ENCODE measurements at regions not wholly inside any gene's neighbourhood (a gene's known extent, or its start where the extent isn't known, plus 50 kb on each side); places are given as distances from the start of the nearest gene placed in this dataset.

GRCh38 chr6:134758621-134759020, 191.3 kb downstream of the ALDH8A1 start:
- Histone ChIP-seq H3K4me1 (ENCODE audit: control insufficient read depth in 1 of 2, insufficient read depth in 2 of 2, low read length in 2 of 2) (peaks cover 0 to 10% of the 10 kb centered on the region in 2 experiments), H4K8ac (ENCODE audit: low read depth, low read length) (no peak overlapping the region), H3K27ac (ENCODE audit: low read depth, low read length) (no peak overlapping the region), H2BK5ac (ENCODE audit: low read depth, low read length, poor library complexity) (no peak overlapping the region), H4K91ac (ENCODE audit: low read depth, low read length) (no peak overlapping the region), H3K18ac (ENCODE audit: low read length) (no peak overlapping the region), H2BK120ac (ENCODE audit: insufficient read depth, low read length, poor library complexity) (no peak overlapping the region), H3K79me2 (ENCODE audit: control insufficient read depth, insufficient read depth, low read length, poor library complexity) (no peaks in the 10 kb centered on the region), H4K12ac (ENCODE audit: low read depth, low read length) (no peak overlapping the region), H2AK5ac (ENCODE audit: low read length) (no peak overlapping the region), H2BK12ac (ENCODE audit: low read length) (no peak overlapping the region), H3K23ac (ENCODE audit: low read length) (no peak overlapping the region), H3K9ac (ENCODE audit: low read length) (no peak overlapping the region), H3K36me3 (ENCODE audit: control insufficient read depth in 1 of 2, insufficient read depth in 2 of 2, low read length in 2 of 2) (no peaks in the 10 kb centered on the region), H3K4me3 (ENCODE audit: low read depth, low read length) (no peak overlapping the region), H3K79me1 (ENCODE audit: low read length) (no peaks in the 10 kb centered on the region), H2AFZ (ENCODE audit: insufficient read depth, low read length, poor library complexity) (no peak overlapping the region), H3K4me2 (ENCODE audit: low read length) (no peak overlapping the region), H3K14ac (ENCODE audit: low read length) (no peak overlapping the region), H3K4ac (ENCODE audit: low read depth, low read length) (no peak overlapping the region), H3K9me3 (ENCODE audit: insufficient read depth, low read depth, low read length) (no peaks in the 10 kb centered on the region), H3K27me3 (ENCODE audit: insufficient read depth, low read length) (no peaks in the 10 kb centered on the region)
- WGBS (ENCODE audit: extremely low coverage, insufficient coverage, insufficient read length), result no CpG with 5 or more reads among the region's 4 CpGs
- DNase-seq, result no peak

GRCh38 chr6:134757911-134758361, 192.0 kb downstream of the ALDH8A1 start:
- no peak overlapping the region for H3K18ac ChIP-seq (ENCODE audit: low read length)
- H3K14ac ChIP-seq (ENCODE audit: low read length), result no peak overlapping the region
- H3K79me2 ChIP-seq (ENCODE audit: control insufficient read depth, insufficient read depth, low read length, poor library complexity), result no peaks in the 10 kb centered on the region
- no peak overlapping the region for H4K12ac ChIP-seq (ENCODE audit: low read depth, low read length)
- DNase-seq, result peak in 1 of 2 donors; percentile 52
- H3K4ac ChIP-seq (ENCODE audit: low read depth, low read length), result no peak overlapping the region
- no peak overlapping the region for H4K91ac ChIP-seq (ENCODE audit: low read depth, low read length)
- H3K27ac ChIP-seq (ENCODE audit: low read depth, low read length), result no peak overlapping the region
- WGBS (ENCODE audit: extremely low coverage, insufficient coverage, insufficient read length), result no CpG with 5 or more reads among the region's 1 CpG
- H2BK120ac ChIP-seq (ENCODE audit: insufficient read depth, low read length, poor library complexity), result no peak overlapping the region
- peaks cover 0 to 10% of the 10 kb centered on the region in 2 experiments for H3K4me1 ChIP-seq (ENCODE audit: control insufficient read depth in 1 of 2, insufficient read depth in 2 of 2, low read length in 2 of 2)
- no peak overlapping the region for H2AFZ ChIP-seq (ENCODE audit: insufficient read depth, low read length, poor library complexity)
- no peak overlapping the region for H4K8ac ChIP-seq (ENCODE audit: low read depth, low read length)
- H2BK5ac ChIP-seq (ENCODE audit: low read depth, low read length, poor library complexity), result no peak overlapping the region
- no peaks in the 10 kb centered on the region for H3K36me3 ChIP-seq (ENCODE audit: control insufficient read depth in 1 of 2, insufficient read depth in 2 of 2, low read length in 2 of 2)
- no peak overlapping the region for H2AK5ac ChIP-seq (ENCODE audit: low read length)
- H2BK12ac ChIP-seq (ENCODE audit: low read length), result no peak overlapping the region
- no peak overlapping the region for H3K4me3 ChIP-seq (ENCODE audit: low read depth, low read length)
- H3K9me3 ChIP-seq (ENCODE audit: insufficient read depth, low read depth, low read length), result no peaks in the 10 kb centered on the region
- no peaks in the 10 kb centered on the region for H3K79me1 ChIP-seq (ENCODE audit: low read length)
- no peak overlapping the region for H3K4me2 ChIP-seq (ENCODE audit: low read length)
- H3K9ac ChIP-seq (ENCODE audit: low read length), result no peak overlapping the region
- H3K27me3 ChIP-seq (ENCODE audit: insufficient read depth, low read length), result no peaks in the 10 kb centered on the region
- H3K23ac ChIP-seq (ENCODE audit: low read length), result no peak overlapping the region

DNA sequence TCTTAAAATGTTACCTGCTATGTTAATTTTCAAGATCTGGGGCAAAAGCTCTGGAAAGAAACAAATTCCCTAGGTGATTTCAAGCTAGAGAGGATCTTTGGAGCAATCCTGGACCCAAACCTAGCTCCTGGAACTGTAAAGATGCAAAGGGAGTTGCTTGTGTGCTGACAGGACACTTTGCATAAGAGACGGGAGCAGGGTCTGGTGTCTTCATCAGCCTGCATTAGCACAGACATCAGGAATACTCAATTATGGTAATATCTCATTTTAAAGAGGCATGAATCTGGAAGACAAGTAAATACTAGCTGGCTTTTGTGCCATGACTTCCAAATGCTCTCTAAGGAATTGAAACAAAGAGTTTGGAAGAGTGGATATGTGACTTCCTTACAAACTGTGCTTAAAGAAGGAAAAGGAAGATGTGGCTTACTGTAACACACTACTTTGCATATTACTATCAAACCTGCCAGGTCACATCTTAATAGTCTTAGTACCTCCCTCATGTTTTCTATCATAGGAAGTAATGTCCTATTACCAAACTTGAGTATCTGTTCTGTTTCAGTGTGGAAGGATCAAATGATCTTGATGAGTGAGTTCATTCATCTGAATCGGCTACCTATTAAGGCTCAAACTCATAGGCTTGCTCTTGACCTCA, 193.4 kb downstream of the ALDH8A1 start:
- no peak overlapping the region for H3K4me2 ChIP-seq (ENCODE audit: low read length)
- no peak overlapping the region for H3K27ac ChIP-seq (ENCODE audit: low read depth, low read length)
- H3K23ac ChIP-seq (ENCODE audit: low read length), result no peak overlapping the region
- no peak overlapping the region for H2BK120ac ChIP-seq (ENCODE audit: insufficient read depth, low read length, poor library complexity)
- no peak for DNase-seq
- peaks cover 0 to 10% of the 10 kb centered on the region in 2 experiments for H3K4me1 ChIP-seq (ENCODE audit: control insufficient read depth in 1 of 2, insufficient read depth in 2 of 2, low read length in 2 of 2)
- H4K8ac ChIP-seq (ENCODE audit: low read depth, low read length), result no peak overlapping the region
- H4K12ac ChIP-seq (ENCODE audit: low read depth, low read length), result no peak overlapping the region
- WGBS (ENCODE audit: extremely low coverage, insufficient coverage, insufficient read length), result no CpG with 5 or more reads among the region's 2 CpGs
- no peak overlapping the region for H4K91ac ChIP-seq (ENCODE audit: low read depth, low read length)
- no peak overlapping the region for H3K14ac ChIP-seq (ENCODE audit: low read length)
- no peak overlapping the region for H3K18ac ChIP-seq (ENCODE audit: low read length)
- no peaks in the 10 kb centered on the region for H3K79me2 ChIP-seq (ENCODE audit: control insufficient read depth, insufficient read depth, low read length, poor library complexity)
- H3K9ac ChIP-seq (ENCODE audit: low read length), result no peak overlapping the region
- H2BK5ac ChIP-seq (ENCODE audit: low read depth, low read length, poor library complexity), result no peak overlapping the region
- H3K36me3 ChIP-seq (ENCODE audit: control insufficient read depth in 1 of 2, insufficient read depth in 2 of 2, low read length in 2 of 2), result no peaks in the 10 kb centered on the region
- no peaks in the 10 kb centered on the region for H3K27me3 ChIP-seq (ENCODE audit: insufficient read depth, low read length)
- no peak overlapping the region for H3K4ac ChIP-seq (ENCODE audit: low read depth, low read length)
- H3K79me1 ChIP-seq (ENCODE audit: low read length), result no peaks in the 10 kb centered on the region
- no peak overlapping the region for H3K4me3 ChIP-seq (ENCODE audit: low read depth, low read length)
- no peak overlapping the region for H2AFZ ChIP-seq (ENCODE audit: insufficient read depth, low read length, poor library complexity)
- H2BK12ac ChIP-seq (ENCODE audit: low read length), result no peak overlapping the region
- H3K9me3 ChIP-seq (ENCODE audit: insufficient read depth, low read depth, low read length), result no peaks in the 10 kb centered on the region
- no peak overlapping the region for H2AK5ac ChIP-seq (ENCODE audit: low read length)

DNA sequence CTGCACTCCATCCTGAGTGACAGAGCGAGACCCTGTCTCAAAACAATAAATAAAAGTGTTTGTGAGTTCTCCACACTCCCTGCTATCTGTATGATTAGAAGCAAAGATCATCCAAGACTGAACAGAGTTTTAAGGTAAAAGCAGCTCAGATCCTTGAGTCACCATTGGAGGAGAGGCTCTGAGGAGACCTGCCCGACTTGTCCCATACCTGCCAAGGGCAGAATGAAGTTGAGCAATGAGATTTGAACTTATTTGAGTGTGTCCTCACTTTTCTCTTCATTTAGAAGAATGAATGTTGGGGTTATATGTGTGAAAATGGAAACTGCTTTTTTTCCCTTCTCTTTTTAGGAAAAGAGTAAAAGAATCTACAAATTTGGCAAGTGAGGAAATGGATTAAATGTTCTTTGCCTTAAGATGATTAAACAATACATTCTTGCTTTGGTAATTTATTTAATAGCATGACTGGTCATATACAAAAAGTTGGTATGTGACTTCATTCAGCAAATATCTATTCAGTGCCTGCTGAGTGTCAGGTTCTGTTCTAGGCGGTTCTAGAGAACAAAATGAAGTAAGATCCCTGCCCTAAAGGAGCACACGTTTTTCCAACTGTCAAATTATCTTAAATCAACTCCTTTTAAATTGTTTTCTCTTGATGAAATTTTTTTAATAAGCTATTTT, 195.7 kb downstream of the ALDH8A1 start:
- no peak overlapping the region for H3K27ac ChIP-seq (ENCODE audit: low read depth, low read length)
- no peak overlapping the region for H3K4ac ChIP-seq (ENCODE audit: low read depth, low read length)
- no peaks in the 10 kb centered on the region for H3K27me3 ChIP-seq (ENCODE audit: insufficient read depth, low read length)
- peaks cover 0 to 10% of the 10 kb centered on the region in 2 experiments for H3K4me1 ChIP-seq (ENCODE audit: control insufficient read depth in 1 of 2, insufficient read depth in 2 of 2, low read length in 2 of 2)
- no peak overlapping the region for H4K91ac ChIP-seq (ENCODE audit: low read depth, low read length)
- H3K4me3 ChIP-seq (ENCODE audit: low read depth, low read length), result no peak overlapping the region
- H3K18ac ChIP-seq (ENCODE audit: low read length), result no peak overlapping the region
- H3K23ac ChIP-seq (ENCODE audit: low read length), result no peak overlapping the region
- no peak overlapping the region for H3K9ac ChIP-seq (ENCODE audit: low read length)
- H2AK5ac ChIP-seq (ENCODE audit: low read length), result peak overlapping the region; percentile 58
- no peak for DNase-seq
- H3K4me2 ChIP-seq (ENCODE audit: low read length), result no peak overlapping the region
- H3K36me3 ChIP-seq (ENCODE audit: control insufficient read depth in 1 of 2, insufficient read depth in 2 of 2, low read length in 2 of 2), result no peaks in the 10 kb centered on the region
- no peak overlapping the region for H4K12ac ChIP-seq (ENCODE audit: low read depth, low read length)
- no peak overlapping the region for H2BK120ac ChIP-seq (ENCODE audit: insufficient read depth, low read length, poor library complexity)
- no peak overlapping the region for H2BK12ac ChIP-seq (ENCODE audit: low read length)
- no peak overlapping the region for H2BK5ac ChIP-seq (ENCODE audit: low read depth, low read length, poor library complexity)
- H3K14ac ChIP-seq (ENCODE audit: low read length), result no peak overlapping the region
- H2AFZ ChIP-seq (ENCODE audit: insufficient read depth, low read length, poor library complexity), result no peak overlapping the region
- H3K9me3 ChIP-seq (ENCODE audit: insufficient read depth, low read depth, low read length), result no peaks in the 10 kb centered on the region
- H3K79me2 ChIP-seq (ENCODE audit: control insufficient read depth, insufficient read depth, low read length, poor library complexity), result no peaks in the 10 kb centered on the region
- WGBS (ENCODE audit: extremely low coverage, insufficient coverage, insufficient read length), result no CpG with 5 or more reads among the region's 4 CpGs
- no peak overlapping the region for H4K8ac ChIP-seq (ENCODE audit: low read depth, low read length)
- H3K79me1 ChIP-seq (ENCODE audit: low read length), result no peaks in the 10 kb centered on the region
